H9 (cell line): ENCODE measurements at regions not wholly inside any gene's neighbourhood (a gene's known extent, or its start where the extent isn't known, plus 50 kb on each side); places are given as distances from the start of the nearest gene placed in this dataset.

ENCODE experiments used
- DNase-seq: peaks from one replicate; pipeline ENCODE4 v3.0.0-alpha.2; 2017
- H2AFZ ChIP-seq: one replicate; pipeline ENCODE4 v1.6.1; 2013; ENCODE audit warnings: mild to moderate bottlenecking, low read length, control low read depth, moderate library complexity
- H2AK5ac ChIP-seq: 2 replicates; pipeline ENCODE4 v1.6.1; 2013; ENCODE audit warnings: low read length, control low read depth, mixed read lengths; ENCODE audit not compliant: insufficient read length
- H2BK120ac ChIP-seq: one replicate; pipeline ENCODE4 v1.6.1; 2013; ENCODE audit warnings: low read depth, mild to moderate bottlenecking, low read length, control low read depth, inconsistent platforms; ENCODE audit not compliant: poor library complexity, severe bottlenecking
- H2BK12ac ChIP-seq: 2 replicates; pipeline ENCODE4 v1.6.1; 2013; ENCODE audit warnings: low read length, control low read depth, mixed read lengths, low read depth; ENCODE audit not compliant: insufficient read length
- H2BK15ac ChIP-seq: 2 replicates; pipeline ENCODE4 v1.6.1; 2013; ENCODE audit warnings: low read depth, low read length, control low read depth
- H2BK20ac ChIP-seq: one replicate; pipeline ENCODE4 v1.6.1; 2013; ENCODE audit warnings: low read depth, mild to moderate bottlenecking, low read length, control low read depth, inconsistent platforms; ENCODE audit not compliant: poor library complexity, severe bottlenecking
- H2BK5ac ChIP-seq: 2 replicates; pipeline ENCODE4 v1.6.1; 2013; ENCODE audit warnings: low read length, control low read depth, mixed read lengths; ENCODE audit not compliant: insufficient read length
- H3K14ac ChIP-seq: 2 replicates; pipeline ENCODE4 v1.6.1; 2013; ENCODE audit warnings: low read length, control low read depth; ENCODE audit not compliant: insufficient read depth
- H3K18ac ChIP-seq: 2 replicates; pipeline ENCODE4 v1.6.1; 2013; ENCODE audit warnings: low read depth, mild to moderate bottlenecking, mixed read lengths, low read length, control low read depth; ENCODE audit not compliant: insufficient read length
- H3K23ac ChIP-seq: 2 replicates; pipeline ENCODE4 v1.6.1; 2013; ENCODE audit warnings: low read length, control low read depth, mixed read lengths, low read depth; ENCODE audit not compliant: insufficient read length
- H3K23me2 ChIP-seq: 2 replicates; pipeline ENCODE4 v1.6.1; 2013; ENCODE audit warnings: low read depth, mild to moderate bottlenecking, mixed read lengths, low read length, control low read depth; ENCODE audit not compliant: insufficient read length, poor library complexity, severe bottlenecking
- H3K27ac ChIP-seq: 2 replicates; pipeline ENCODE4 v1.5.1; 2013; ENCODE audit warnings: low read length, control low read depth, mixed read lengths, low read depth; ENCODE audit not compliant: insufficient read length
- H3K27me3 ChIP-seq: 2 replicates; pipeline ENCODE4 v1.6.1; 2013; ENCODE audit warnings: low read length, control low read depth, inconsistent platforms; ENCODE audit not compliant: insufficient read depth
- H3K4ac ChIP-seq: 2 replicates; pipeline ENCODE4 v1.6.1; 2013; ENCODE audit warnings: low read depth, mild to moderate bottlenecking, control low read depth, inconsistent platforms, low read length, moderate library complexity
- H3K4me1 ChIP-seq: 2 replicates; pipeline ENCODE4 v1.6.1; 2013; ENCODE audit warnings: low read length, control low read depth, inconsistent platforms; ENCODE audit not compliant: insufficient read depth
- H3K4me2 ChIP-seq: 2 replicates; pipeline ENCODE4 v1.6.1; 2013; ENCODE audit warnings: low read length, control low read depth, mixed read lengths; ENCODE audit not compliant: insufficient read length, insufficient read depth
- H3K56ac ChIP-seq: 2 replicates; pipeline ENCODE4 v1.6.1; 2013; ENCODE audit warnings: low read depth, mild to moderate bottlenecking, mixed read lengths, low read length, control low read depth; ENCODE audit not compliant: insufficient read length
- H3K79me1 ChIP-seq: 2 replicates; pipeline ENCODE4 v1.6.1; 2013; ENCODE audit warnings: low read depth, mild to moderate bottlenecking, moderate library complexity, low read length, control low read depth, inconsistent platforms; ENCODE audit not compliant: insufficient read depth, poor library complexity, severe bottlenecking
- H3K79me2 ChIP-seq: 2 replicates; pipeline ENCODE4 v1.6.1; 2013; ENCODE audit warnings: low read length, control low read depth, inconsistent platforms; ENCODE audit not compliant: insufficient read depth
- H3K9ac ChIP-seq: 2 replicates; pipeline ENCODE4 v1.6.1; 2013; ENCODE audit warnings: low read length, control low read depth, mixed read lengths; ENCODE audit not compliant: insufficient read length; ENCODE audit errors: extremely low read depth
- H3K9me3 ChIP-seq: one replicate; pipeline ENCODE4 v1.6.1; 2013; ENCODE audit warnings: low read depth, low read length, inconsistent platforms; ENCODE audit not compliant: control insufficient read depth
- H3T11ph ChIP-seq: one replicate; pipeline ENCODE4 v1.6.1; 2013; ENCODE audit warnings: mild to moderate bottlenecking, low read length, control low read depth, inconsistent platforms
- H4K20me1 ChIP-seq: one replicate; pipeline ENCODE4 v1.6.1; 2013; ENCODE audit not compliant: control insufficient read depth, insufficient read length, insufficient read depth
- H4K5ac ChIP-seq: 2 replicates; pipeline ENCODE4 v1.6.1; 2013; ENCODE audit warnings: low read depth, mild to moderate bottlenecking, mixed read lengths, low read length, control low read depth; ENCODE audit not compliant: insufficient read length
- H4K8ac ChIP-seq: replicated peaks from 2 replicates; pipeline ENCODE4 v1.6.1; 2013; ENCODE audit warnings: low read length, control low read depth, mixed read lengths, low read depth; ENCODE audit not compliant: insufficient read length
- H4K91ac ChIP-seq: 2 replicates; pipeline ENCODE4 v1.6.1; 2013; ENCODE audit warnings: low read depth, mild to moderate bottlenecking, moderate library complexity, mixed read lengths, low read length, control low read depth; ENCODE audit not compliant: insufficient read length
- H3K27ac Mint-ChIP-seq, 3 experiments: 2 replicates in 2 of 3; 3 replicates in 1 of 3; pipeline ENCODE4 v1.8.0; 2020 to 2021; ENCODE audit warnings: mixed read lengths in 3 of 3, mild to moderate bottlenecking in 1 of 3, moderate library complexity in 1 of 3
- H3K27me3 Mint-ChIP-seq: 2 replicates; pipeline ENCODE4 v1.8.0; 2021; ENCODE audit warnings: low read depth, mild to moderate bottlenecking, moderate library complexity, mixed read lengths
- H3K36me3 Mint-ChIP-seq, 3 experiments: 2 replicates in 2 of 3; 3 replicates in 1 of 3; pipeline ENCODE4 v1.8.0; 2020 to 2021; ENCODE audit warnings: low read depth in 3 of 3, mixed read lengths in 3 of 3; ENCODE audit not compliant: insufficient read depth in 1 of 3
- H3K4me1 Mint-ChIP-seq, 2 experiments: 2 replicates each; pipeline ENCODE4 v1.8.0; 2020; ENCODE audit warnings: mixed read lengths in 2 of 2
- H3K4me3 Mint-ChIP-seq, 2 experiments: 2 replicates in 1 of 2; 3 replicates in 1 of 2; pipeline ENCODE4 v1.8.0; 2020 to 2021; ENCODE audit warnings: mild to moderate bottlenecking in 2 of 2, mixed read lengths in 2 of 2, moderate library complexity in 1 of 2
- H3K9me3 Mint-ChIP-seq, 2 experiments: 2 replicates in 1 of 2; 3 replicates in 1 of 2; pipeline ENCODE4 v1.8.0; 2020; ENCODE audit warnings: mild to moderate bottlenecking in 2 of 2, mixed read lengths in 2 of 2, moderate library complexity in 1 of 2
- WGBS: extraction: QIAGEN DNeasy Blood & Tissue Kit; methylation state at CpG from one replicate; pipeline ENCODE4 v1.1.7; 2013; ENCODE audit warnings: missing lambda C conversion rate, low lambda C conversion rate, mixed read lengths; ENCODE audit not compliant: insufficient read length; ENCODE audit errors: extremely low coverage; 5-methylcytosine and 5-hydroxymethylcytosine counted together
- TF ChIP-seq, protein P1 (sequence below): fragments of 200-600 bp; sonication (generic); conservative IDR thresholded peaks from 3 replicates; pipeline ENCODE4 v1.8.0; 2021; ENCODE audit warnings: antibody characterized with exemption, mild to moderate bottlenecking

DNA sequence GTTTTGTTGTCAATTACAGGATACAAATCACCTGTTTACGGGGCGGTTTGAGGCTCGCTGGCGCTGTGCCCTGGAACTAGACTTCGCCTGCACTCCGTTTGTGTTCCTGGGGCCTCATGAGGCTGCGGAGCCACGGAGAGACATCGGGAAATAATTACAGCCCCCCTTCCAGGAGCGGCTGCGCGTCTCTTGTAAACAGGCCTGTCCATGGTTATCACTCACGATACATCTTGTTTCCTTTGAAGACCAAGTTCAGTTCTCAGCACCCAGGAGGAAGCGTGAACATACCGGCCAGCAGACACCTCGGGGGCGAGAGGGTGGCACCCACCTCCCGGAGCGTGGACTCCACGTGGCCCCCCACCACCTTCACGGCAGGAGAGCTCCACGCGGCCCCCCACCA, 297.1 kb upstream of the IRX4 start:
- H3K9me3 ChIP-seq, result no peaks in the 10 kb centered on the region

More for the DNA sequence above, 297.1 kb upstream of the IRX4 start:
- Mint-ChIP-seq H3K4me3 (no peak overlapping the region), H3K27me3 (no peaks in the 10 kb centered on the region), H3K27ac (peak overlapping the region in 1 of 3 experiments; percentile 31; a peak in 1 of 7 replicates), H3K4me1 (no peaks in the 10 kb centered on the region), H3K9me3 (no peaks in the 10 kb centered on the region), H3K36me3 (no peaks in the 10 kb centered on the region)
- Histone ChIP-seq H2BK15ac (no peak overlapping the region), H3K27me3 (no peaks in the 10 kb centered on the region), H3K4me1 (no peaks in the 10 kb centered on the region), H3K56ac (no peak overlapping the region), H3K23ac (no peak overlapping the region), H3K27ac (no peak overlapping the region), H4K5ac (no peak overlapping the region), H4K20me1 (no peaks in the 10 kb centered on the region), H3K14ac (no peak overlapping the region), H2BK12ac (no peak overlapping the region), H2BK120ac (no peak overlapping the region), H4K8ac (no peak overlapping the region), H2AK5ac (no peak overlapping the region), H3K9ac (no peak overlapping the region), H3K23me2 (no peaks in the 10 kb centered on the region), H3K4ac (no peak overlapping the region), H2BK20ac (no peak overlapping the region), H2AFZ (no peak overlapping the region), H3K4me2 (no peak overlapping the region), H3K18ac (no peak overlapping the region), H3K79me1 (no peaks in the 10 kb centered on the region), H3T11ph (no peak overlapping the region), H3K79me2 (no peaks in the 10 kb centered on the region), H2BK5ac (no peak overlapping the region), H4K91ac (no peak overlapping the region)
- TF ChIP-seq, protein P1, sequence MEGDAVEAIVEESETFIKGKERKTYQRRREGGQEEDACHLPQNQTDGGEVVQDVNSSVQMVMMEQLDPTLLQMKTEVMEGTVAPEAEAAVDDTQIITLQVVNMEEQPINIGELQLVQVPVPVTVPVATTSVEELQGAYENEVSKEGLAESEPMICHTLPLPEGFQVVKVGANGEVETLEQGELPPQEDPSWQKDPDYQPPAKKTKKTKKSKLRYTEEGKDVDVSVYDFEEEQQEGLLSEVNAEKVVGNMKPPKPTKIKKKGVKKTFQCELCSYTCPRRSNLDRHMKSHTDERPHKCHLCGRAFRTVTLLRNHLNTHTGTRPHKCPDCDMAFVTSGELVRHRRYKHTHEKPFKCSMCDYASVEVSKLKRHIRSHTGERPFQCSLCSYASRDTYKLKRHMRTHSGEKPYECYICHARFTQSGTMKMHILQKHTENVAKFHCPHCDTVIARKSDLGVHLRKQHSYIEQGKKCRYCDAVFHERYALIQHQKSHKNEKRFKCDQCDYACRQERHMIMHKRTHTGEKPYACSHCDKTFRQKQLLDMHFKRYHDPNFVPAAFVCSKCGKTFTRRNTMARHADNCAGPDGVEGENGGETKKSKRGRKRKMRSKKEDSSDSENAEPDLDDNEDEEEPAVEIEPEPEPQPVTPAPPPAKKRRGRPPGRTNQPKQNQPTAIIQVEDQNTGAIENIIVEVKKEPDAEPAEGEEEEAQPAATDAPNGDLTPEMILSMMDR, result no peak
- whole genome bisulfite sequencing, result no CpG with 5 or more reads among the region's 23 CpGs
- DNase-seq, result peak; percentile 4
